HFFc6 (cell line): ENCODE measurements at regions not wholly inside any gene's neighbourhood (a gene's known extent, or its start where the extent isn't known, plus 50 kb on each side); places are given as distances from the start of the nearest gene placed in this dataset.
A peak's percentile ranks its signal among the peaks of the same experiment; 100 is the strongest.

Experiments used
- DNase-seq: peaks from one replicate; pipeline ENCODE4 v3.0.0-alpha.2; 2018
- H3K27ac Mint-ChIP-seq: 2 replicates; pipeline ENCODE4 v1.8.0; 2020; ENCODE audit warnings: mild to moderate bottlenecking, mixed read lengths
- H3K27me3 Mint-ChIP-seq: 2 replicates; pipeline ENCODE4 v1.8.0; 2021; ENCODE audit warnings: mild to moderate bottlenecking, moderate library complexity, mixed read lengths; ENCODE audit not compliant: insufficient read depth
- H3K36me3 Mint-ChIP-seq: 2 replicates; pipeline ENCODE4 v1.8.0; 2021; ENCODE audit warnings: low read depth, mixed read lengths
- H3K4me1 Mint-ChIP-seq: 2 replicates; pipeline ENCODE4 v1.8.0; 2020; ENCODE audit warnings: low read depth, mixed read lengths
- H3K4me3 Mint-ChIP-seq: 2 replicates; pipeline ENCODE4 v1.8.0; 2020; ENCODE audit warnings: mild to moderate bottlenecking, moderate library complexity, mixed read lengths
- H3K9me3 Mint-ChIP-seq: 2 replicates; pipeline ENCODE4 v1.8.0; 2020; ENCODE audit warnings: mild to moderate bottlenecking, mixed read lengths
- CTCF ChIP-seq: fragments of 200-600 bp; sonication (generic); IDR thresholded peaks from 2 replicates; pipeline ENCODE4 v1.5.0; 2021; ENCODE audit warnings: antibody characterized with exemption, mild to moderate bottlenecking

GRCh38 chr5:136622747-136623146 is 257.4 kb upstream of the TRPC7 start:
- Mint-ChIP-seq H3K9me3 (no peaks in the 10 kb centered on the region), H3K27ac (no peak overlapping the region), H3K4me3 (no peak overlapping the region), H3K36me3 (no peaks in the 10 kb centered on the region), H3K27me3 (no peaks in the 10 kb centered on the region), H3K4me1 (no peaks in the 10 kb centered on the region)
- no peak for TF ChIP-seq CTCF
- DNase-seq, result no peak

DNA sequence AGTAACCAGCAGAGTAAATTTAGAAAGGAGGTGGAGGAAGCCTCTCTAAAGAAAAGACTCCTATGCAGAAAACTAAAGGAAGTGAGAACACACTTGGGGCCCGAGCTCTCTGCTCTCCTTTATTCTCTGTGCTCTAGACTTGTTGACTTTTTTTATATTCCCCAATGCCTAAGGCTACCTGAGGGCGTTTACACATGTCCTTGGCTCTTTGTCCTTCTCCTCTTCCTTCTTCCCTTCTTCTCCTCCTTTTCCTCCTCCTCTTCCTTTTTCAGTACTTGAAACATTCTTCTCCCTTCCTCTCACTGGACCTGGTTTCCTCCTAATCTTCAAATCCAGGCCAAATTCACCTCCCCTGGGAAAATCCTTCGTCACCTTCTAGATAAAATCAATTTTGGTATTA is 256.4 kb upstream of the TRPC7 start:
- no peak for TF ChIP-seq CTCF
- no peak for DNase-seq
- H3K27ac Mint-ChIP-seq, result no peak overlapping the region
- H3K4me3 Mint-ChIP-seq, result no peak overlapping the region
- H3K36me3 Mint-ChIP-seq, result no peaks in the 10 kb centered on the region
- no peaks in the 10 kb centered on the region for H3K4me1 Mint-ChIP-seq
- H3K27me3 Mint-ChIP-seq, result no peaks in the 10 kb centered on the region
- no peaks in the 10 kb centered on the region for H3K9me3 Mint-ChIP-seq

DNA sequence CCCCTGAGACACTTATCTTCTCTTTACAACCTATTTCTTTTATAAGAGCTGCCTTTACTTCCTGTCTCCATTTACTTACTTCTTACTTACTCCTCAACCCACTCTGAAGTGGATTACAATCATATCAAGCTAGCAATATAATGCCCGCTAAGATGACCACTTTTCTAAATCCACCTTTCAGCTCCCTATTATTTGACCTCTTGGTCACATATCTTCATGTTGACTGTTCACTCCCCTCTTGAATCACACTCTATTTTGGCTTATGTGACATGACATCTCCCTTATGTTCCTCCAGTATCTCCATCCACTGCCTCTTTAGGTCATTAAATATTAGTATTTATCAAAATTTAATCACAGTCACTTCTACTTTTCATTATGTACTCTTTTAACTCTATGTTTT is 255.3 kb upstream of the TRPC7 start:
- Mint-ChIP-seq H3K4me1 (no peaks in the 10 kb centered on the region; the same call in 1 of the 2 replicates), H3K27ac (no peak overlapping the region), H3K9me3 (no peaks in the 10 kb centered on the region), H3K36me3 (no peaks in the 10 kb centered on the region), H3K4me3 (no peak overlapping the region), H3K27me3 (no peaks in the 10 kb centered on the region)
- TF ChIP-seq CTCF, result no peak
- no peak for DNase-seq

DNA sequence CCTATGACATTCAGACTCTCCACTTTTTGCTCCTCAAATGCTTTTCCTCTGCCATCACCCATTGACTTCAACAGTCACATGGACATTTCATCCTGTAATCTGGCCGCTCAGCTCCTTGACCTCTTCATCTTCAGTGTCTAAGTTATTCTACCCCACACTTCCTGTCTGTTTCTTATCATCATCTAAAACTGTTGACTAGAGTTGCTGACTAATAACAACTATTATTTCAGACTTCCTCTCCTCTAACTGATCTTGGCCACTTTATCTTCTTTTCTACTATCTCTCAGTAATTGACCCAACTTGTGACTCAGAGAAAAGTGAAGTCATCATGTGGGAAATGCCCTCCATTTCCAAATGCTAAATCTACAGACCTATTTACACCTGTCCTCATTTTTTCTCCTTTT is 254.7 kb upstream of the TRPC7 start:
- H3K36me3 Mint-ChIP-seq, result no peaks in the 10 kb centered on the region
- DNase-seq, result peak; percentile 80
- no peak for TF ChIP-seq CTCF
- no peaks in the 10 kb centered on the region for H3K27me3 Mint-ChIP-seq
- H3K4me1 Mint-ChIP-seq, result peaks cover 5% of the 10 kb centered on the region; the same call in 1 of the 2 replicates
- no peak overlapping the region for H3K4me3 Mint-ChIP-seq
- H3K9me3 Mint-ChIP-seq, result no peaks in the 10 kb centered on the region
- no peak overlapping the region for H3K27ac Mint-ChIP-seq

DNA sequence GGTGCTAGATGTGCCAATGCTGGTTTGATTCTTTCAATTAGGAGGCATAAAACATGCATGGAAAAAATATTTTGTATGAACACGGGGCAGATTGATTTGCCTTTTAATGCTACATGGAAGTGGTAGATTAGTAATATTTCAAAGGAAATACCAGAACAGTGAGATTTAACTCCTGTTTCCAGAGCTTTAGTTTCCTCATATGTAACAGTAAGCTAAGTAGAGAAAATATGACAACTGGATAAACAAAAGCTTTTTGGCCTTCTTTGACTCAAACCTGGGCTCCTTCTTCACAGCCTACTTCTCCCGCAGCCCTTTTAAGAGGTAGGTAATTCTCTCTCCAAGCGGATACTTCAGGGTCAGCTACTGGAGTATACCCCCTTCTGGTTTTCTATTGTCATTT is 254.2 kb upstream of the TRPC7 start:
- no peak for DNase-seq
- Mint-ChIP-seq H3K9me3 (no peaks in the 10 kb centered on the region), H3K27ac (no peak overlapping the region), H3K4me3 (no peak overlapping the region), H3K36me3 (no peaks in the 10 kb centered on the region), H3K4me1 (peaks cover 5% of the 10 kb centered on the region; the same call in 1 of the 2 replicates), H3K27me3 (no peaks in the 10 kb centered on the region)
- TF ChIP-seq CTCF, result no peak
